ENCODE measurements at regions not wholly inside any gene's neighbourhood (a gene's known extent, or its start where the extent isn't known, plus 50 kb on each side); places are given as distances from the start of the nearest gene placed in this dataset.

DNA sequence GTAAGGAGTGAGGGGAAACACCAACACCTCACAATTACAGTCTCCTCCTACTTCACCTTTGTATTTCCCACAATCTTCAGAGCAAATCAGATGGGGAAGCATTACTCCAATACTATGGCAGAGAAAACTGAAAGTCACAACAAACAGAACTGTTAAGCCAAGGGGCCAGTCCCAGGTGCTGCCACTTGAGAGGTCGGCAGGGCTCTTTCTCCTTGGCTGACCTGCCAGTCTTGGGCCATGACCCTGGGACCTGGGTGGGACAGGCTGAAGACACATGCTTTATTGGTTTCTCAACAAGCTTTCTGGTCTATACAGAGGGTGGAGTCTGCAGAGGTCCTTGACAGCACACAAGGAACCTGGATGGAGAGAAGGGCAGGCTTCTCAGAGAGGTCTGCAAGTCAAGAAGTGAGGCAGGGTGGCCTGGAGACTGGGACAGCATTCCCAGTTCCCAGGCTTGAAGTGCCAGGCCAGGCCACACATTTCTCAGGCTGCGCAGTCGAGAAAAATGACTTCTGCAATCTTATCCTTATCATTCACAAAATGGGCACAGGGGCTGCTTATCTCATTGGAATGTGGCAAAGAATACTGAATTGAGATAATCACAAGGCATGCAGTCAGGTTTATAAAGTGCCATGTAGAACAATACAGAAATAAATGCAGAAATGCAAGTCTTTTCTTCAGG, 301.0 kb downstream of the CXCL12 start:
- DNase-seq = no peak

DNA sequence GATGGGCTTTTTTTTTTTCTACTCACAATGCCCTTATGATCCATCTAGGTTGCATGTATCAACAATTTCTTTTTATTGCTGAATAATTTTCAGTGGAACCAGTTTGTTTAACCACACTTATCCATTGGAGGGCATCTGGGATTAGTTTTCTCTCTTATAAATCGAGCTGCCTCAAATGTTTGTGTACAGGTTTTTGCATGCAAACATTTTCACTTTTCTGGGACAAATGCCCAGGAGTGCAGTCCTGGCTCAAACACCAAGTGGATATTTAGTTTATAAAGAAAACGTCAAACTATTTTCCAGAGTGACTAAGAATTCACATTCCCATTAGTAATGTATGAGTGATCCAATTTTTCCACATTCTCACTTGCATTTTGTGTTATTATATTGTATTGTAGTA, 313.4 kb downstream of the CXCL12 start:
- DNase-seq = no peak

- no peak for DNase-seq
Observed at GRCh38 chr10:44070282-44070681, 314.6 kb downstream of the CXCL12 start.

DNA sequence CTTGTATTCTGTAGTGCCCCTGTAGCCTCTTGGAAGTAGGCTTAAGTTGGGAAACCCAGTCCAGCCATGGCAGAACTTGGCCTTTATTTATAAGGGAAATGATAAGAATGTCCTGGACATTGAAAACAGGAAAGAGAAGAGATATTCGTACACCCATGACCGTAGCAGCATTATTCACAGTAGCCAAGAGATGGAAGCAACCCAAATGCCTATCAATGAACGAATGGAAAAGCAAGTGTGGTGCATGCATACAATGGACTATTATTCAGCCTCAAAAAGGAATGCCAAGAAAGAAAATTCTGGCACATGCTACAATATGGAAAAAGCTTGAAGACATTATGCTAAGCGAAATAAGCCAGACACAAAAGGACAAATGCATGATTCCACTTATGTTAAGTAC, 315.3 kb downstream of the CXCL12 start:
- DNase-seq = no peak

GRCh38 chr10:44068716-44069482, 316.0 kb downstream of the CXCL12 start:
- no peak for DNase-seq

- DNase-seq = no peak
Observed at GRCh38 chr10:44067432-44067831, 317.5 kb downstream of the CXCL12 start.

DNA sequence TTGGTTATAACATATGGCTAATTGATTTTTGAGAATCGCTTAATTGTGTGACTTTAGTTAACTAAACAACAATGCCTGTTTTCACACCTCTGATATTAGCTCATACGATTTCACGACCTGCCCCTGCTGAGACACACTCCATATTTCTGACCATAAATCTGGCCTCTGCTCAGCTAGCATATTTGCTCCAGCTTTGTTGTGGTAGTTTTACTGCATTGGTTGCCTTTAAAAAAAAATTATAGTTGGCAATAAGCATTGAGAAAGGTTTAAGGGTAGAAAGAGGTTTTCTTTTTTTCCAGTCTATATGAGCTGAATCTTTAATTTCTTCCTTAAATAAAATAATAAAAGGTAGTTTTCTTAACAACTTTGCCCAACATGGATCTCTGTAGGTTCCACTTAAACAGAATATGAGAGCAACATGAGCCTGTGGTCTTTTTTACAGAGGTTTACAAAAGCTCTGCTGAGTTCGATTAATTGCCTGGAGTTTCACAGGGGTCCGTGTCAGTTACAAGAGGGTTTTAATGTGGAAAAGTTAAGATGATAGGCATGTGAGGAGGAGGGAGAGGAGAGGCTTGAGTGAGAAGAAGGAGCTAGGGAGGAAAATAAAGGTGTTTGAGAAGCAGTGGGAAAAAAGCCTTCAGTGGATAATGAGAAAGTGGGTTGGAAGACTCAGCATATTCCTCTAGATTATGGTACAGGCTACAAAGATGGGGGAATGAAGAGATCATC, 318.2 kb downstream of the CXCL12 start:
- DNase-seq = no peak

- DNase-seq = no peak
Observed at GRCh38 chr10:44065788-44066526, 318.9 kb downstream of the CXCL12 start.

DNA sequence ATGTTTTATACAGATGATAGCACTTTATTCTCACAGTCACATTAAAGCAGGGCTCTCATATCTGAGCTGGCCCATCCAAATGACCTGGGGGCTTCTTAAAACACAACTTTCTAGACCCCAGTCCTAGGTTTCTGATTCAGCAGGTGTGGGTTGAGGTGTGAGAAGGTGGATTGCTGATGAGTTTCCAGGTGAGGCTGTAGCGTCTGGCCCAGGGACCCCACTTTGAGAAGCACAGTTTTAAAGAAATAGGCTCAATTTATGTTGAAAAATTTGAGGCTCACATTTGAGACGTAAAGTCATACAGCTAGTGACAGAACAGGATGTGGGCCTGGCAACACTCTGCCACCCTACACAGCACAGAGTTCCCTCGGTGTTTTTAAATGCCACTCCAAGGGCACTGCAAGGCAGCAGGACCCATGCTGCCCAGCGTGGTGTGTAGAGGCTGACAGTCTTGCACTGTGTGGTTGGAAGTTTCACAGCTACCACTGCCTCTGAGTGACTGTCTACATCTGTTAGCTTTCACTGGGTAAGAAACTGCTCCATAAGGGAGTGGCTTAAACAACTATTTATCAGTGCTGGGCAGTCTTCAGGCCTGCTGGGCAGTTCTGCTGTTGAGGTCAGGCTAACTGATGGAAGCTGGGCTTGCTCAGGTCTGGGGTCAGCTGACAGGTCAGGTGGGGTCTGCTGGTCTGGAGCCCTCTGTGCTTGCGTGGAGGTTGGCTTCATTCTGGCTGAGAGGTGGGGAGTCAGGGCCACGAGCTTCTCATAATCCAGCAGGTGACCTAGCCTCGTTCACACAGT, 319.7 kb downstream of the CXCL12 start:
- DNase-seq = no peak

DNA sequence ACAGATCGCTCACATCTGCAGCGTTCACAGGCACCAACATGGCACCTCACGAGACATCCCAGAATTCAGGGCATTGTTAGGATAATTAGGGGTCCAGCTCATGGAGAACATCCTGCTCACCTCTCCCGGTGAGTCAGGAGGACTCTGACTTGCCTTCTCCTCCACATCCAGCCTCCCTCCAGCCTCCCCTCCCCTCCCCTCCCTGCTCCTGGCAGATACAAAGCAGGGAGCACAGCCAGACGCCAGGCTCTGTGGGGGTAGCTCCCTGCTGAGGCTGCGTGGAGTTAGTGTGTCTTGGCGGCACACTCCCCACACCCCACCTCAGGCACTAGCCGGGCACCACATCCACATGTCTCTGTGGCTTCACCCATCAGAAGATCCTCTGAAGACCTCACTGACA, 320.6 kb downstream of the CXCL12 start:
- DNase-seq = no peak

- DNase-seq = no peak
Observed at GRCh38 chr10:44063686-44064085, 321.2 kb downstream of the CXCL12 start.

DNA sequence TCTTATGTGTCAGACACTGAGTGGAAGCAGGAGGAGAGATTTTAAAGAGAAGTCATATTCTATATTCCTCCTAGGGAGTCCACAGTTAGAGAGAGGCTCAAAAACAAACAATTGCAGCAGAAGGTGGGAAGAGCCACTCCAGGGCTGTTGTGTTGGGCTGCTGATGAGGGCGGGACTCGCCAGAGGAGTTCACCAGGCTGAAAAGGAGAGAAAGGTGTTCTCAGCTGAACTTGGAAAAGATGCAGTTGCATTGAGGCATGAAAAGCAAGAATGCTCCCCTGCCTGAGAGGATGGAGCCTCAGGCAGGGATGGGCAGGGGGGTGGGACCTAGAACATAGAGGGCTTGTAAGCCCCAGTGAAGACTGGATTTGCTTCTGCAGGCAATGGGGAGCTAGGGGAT, 324.2 kb downstream of the CXCL12 start:
- DNase-seq = no peak

DNA sequence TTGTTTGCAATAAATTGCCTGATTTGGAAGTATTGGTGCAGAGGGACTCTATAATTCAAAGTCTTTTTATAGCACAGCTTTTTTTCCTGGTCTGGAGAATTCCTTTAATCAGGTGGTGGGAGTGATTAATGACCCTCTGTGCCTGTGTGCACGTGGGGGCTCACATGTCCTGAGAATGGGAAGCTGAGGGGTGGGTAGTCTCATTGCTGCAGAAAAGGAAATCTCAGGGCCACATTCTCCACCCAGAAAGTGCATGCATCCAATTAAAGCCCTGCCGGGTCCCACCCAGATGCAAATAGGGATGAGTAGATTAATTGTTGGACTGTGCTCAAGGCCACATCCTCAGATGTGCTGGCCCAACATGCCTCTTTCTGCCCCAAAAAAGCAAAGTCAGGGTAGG, 324.7 kb downstream of the CXCL12 start:
- DNase-seq = no peak

DNA sequence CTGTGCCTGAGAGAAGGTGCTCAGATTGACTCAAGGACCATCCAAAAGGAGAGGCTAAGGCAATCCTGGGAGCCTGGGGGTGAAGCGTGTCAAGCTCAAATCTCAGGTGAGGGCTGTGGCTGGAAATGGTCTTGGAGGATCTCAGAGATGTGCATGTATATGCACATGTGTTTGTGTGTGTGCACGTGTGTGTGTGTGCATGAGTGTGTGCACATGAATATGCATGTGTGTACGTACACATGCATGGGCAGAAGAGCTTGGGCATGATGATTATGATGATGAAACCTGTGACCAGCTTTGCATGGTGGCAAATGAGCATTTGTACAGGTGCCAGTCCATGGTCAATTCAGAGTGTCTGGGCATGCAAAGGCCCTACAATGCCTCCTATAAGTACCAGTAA, 326.6 kb downstream of the CXCL12 start:
- no peak for DNase-seq

DNA sequence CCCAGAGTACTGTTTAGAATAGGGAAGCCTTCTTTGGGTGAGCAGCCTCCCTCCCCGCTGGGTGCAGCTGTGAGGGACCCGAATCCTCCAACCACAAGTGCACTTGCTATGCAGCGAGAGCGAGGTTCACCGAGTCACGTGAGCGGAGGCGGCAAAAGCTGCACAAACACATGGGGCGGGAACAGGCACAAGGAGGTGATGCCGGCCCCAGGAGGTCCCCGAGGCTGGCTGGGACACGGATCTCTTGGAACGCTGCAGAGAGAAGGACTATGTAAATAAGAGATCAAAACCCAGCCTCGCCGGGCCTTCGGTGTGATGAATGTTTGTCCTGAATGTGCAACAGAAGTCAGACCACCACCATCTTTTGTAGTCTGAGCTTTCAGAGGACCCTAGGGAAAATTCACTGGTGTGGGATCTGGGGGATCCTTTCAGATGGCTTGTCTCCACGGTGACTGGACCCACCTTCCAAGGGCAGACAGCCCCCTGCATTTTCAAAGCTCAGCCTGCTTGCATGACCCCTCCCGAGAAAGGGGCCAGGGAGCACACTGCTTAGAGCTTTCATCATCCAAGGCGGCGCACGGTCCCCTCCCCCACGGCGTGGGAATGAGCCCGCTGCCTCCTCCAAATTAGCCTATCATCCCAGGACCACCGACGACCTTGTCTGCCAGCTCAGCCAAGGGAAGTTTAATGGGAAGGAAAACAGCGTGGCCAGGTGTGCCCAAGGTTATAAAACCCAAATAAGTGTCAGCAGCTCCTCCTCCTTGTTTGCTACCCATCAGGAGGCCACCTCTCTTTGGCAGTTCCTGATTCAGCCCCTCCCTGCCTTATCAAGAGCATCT, 327.7 kb downstream of the CXCL12 start:
- DNase-seq = no peak

DNA sequence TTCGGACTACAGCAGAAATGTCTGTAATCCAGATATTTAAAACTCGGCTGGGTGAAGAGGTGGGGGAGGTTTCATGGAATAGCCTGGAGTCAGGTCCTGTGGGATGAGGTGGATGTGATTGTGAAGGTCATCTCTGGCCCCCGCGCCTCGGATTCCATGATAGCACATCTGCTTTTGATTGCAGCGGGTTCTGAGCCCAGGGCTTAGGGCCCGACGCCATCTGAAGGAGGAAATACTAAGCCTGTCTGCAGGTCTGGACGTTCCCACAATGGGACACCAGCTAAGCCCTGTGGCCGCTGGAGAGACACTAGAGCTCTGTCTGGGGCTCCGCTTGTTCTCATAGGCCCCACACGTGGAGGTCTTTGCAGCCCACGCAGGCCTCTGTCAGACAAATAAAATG, 328.7 kb downstream of the CXCL12 start:
- no peak for DNase-seq

DNA sequence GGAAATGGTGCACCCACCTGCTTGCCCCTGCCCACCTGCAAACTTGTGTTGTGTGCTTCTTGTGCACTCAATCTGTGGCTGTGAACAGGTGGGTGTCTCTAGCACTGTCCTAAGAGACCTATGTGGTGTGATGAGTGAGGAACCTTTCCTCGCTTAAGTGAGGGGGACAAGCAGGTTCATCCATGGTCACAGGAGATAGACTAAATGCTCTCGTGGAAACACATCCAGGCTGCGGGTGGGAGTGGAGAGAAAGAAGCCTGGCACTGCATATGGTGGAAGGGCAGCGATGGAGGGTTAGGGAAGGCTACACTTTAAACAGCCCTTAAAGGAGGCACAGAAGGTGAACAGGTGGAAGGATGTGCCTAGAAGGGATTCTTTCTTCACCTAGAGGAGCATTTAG, 330.9 kb downstream of the CXCL12 start:
- DNase-seq = no peak

DNA sequence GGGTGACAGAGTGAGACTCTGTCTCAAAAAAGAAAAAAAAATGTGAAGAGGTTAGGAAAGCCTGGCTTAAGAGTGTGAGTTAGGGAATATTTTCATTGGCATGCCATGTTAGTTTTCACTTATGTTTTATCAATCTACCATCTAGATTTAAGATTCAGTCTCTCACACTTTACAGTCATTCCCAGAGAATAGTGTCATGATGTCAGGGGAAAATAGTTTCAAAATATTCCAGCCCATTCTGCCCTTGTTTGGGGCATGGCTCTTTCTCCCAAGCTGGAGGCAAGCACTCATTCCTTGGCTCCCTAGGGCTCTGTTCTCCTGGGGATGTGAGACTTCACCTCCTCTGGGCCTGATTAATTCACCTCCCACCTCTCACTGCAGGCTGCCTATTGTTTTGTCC, 331.5 kb downstream of the CXCL12 start:
- no peak for DNase-seq

DNA sequence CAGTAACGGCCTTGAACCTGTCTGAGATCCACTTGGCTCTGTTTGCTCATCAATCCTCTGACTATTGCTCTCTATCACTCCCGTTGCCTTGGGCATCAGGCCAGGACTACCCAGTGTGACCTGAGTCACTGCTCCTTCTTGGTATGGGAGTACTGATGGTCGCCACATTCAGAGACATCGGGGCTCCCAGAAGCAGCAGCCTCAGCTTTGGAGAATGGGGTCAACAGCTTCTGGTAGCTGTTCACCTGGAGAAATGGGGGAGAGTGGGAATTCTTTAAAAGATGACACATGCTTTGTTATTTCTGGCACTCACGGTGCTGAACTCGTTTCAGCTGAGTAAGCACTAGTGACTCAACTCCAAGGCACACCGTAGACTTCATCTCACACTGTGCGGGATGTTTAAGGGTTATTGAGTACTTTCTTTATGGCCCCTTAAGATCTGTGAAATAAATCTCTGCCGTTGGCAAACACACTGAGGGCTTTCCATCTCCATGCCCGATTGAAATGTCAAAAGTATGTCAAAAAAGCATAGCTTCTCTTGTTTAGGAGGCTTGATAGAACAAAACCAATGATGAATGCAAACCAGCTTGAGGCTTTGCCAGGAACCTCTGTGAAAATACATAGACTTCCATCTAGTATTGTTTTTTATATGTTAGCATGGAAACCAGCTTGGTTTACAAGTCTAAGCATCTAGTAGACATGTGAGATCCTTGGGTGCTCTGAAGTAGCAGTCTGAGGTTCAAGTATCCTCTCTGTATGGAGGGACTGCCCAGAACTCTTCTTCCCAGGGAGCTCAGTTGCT, 333.1 kb downstream of the CXCL12 start:
- no peak for DNase-seq

DNA sequence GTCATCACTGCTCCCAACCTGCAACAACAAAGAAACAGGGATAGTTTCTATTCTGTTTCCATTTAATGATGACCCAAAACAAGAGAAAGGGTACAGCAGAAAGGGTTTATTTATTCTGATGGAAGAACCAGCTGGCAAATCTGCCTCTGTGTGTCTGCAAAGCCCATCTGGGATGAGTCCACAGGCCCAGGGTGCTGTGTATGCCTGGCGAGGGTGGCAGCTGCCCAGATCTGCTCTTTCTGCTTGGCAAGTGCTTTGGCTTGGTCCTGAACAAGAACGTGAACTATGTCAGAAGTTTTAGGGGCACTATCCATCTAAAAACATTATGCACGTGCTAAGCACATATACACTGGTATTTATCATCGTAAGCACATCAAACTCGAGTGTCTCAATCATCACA, 333.8 kb downstream of the CXCL12 start:
- no peak for DNase-seq
